Panc1 (cell line): ENCODE measurements at regions not wholly inside any gene's neighbourhood (a gene's known extent, or its start where the extent isn't known, plus 50 kb on each side); places are given as distances from the start of the nearest gene placed in this dataset.

Experiments used
- ATAC-seq: fragments of 200-7000 bp; cut with Tn5 transposase; 2 replicates; pipeline ENCODE4 v1.9.1; 2020; ENCODE audit warnings: mild to moderate bottlenecking, moderate library complexity
- BruUV-seq: library from RNA; stranded (reverse); fragments of 400-500 nt; replicated peaks from 2 replicates; lab custom pipeline; 2021; lab: Mats Ljungman, UMichigan
- CTCF ChIA-PET: fragments of 300-600 bp; sonication (Branson Sonifier 250); formaldehyde crosslinking; loops from one replicate; lab custom pipeline; 2022; ENCODE audit warnings: antibody characterized with exemption; lab: Charles Lee
- POLR2A ChIA-PET: fragments of 300-600 bp; sonication (Branson Sonifier 250); formaldehyde crosslinking; loops from one replicate; lab custom pipeline; 2022; ENCODE audit warnings: antibody characterized with exemption; lab: Charles Lee
- DNase-seq: peaks from one replicate; pipeline ENCODE4 v3.0.0-alpha.2; 2010; ENCODE audit warnings: low read depth, low spot score
- H3K27ac ChIP-seq: 2 replicates; pipeline ENCODE4 v1.5.1; 2011; ENCODE audit warnings: mild to moderate bottlenecking, low read length, inconsistent platforms
- H3K27me3 ChIP-seq: fragments of 200-500 bp; sonication (Bioruptor generic); 2 replicates; pipeline ENCODE4 v1.6.0; 2014; ENCODE audit warnings: low read length, inconsistent platforms; ENCODE audit not compliant: control insufficient read depth, insufficient read depth
- H3K36me3 ChIP-seq: fragments of 200-500 bp; sonication (Bioruptor generic); 2 replicates; pipeline ENCODE4 v1.5.1; 2014; ENCODE audit warnings: inconsistent platforms, mild to moderate bottlenecking, low read length, moderate library complexity; ENCODE audit not compliant: control insufficient read depth, insufficient read depth
- H3K4me1 ChIP-seq: 2 replicates; pipeline ENCODE4 v1.5.1; 2011; ENCODE audit warnings: inconsistent platforms, mild to moderate bottlenecking, low read length, moderate library complexity; ENCODE audit not compliant: control insufficient read depth, insufficient read depth
- H3K4me3 ChIP-seq, 2 experiments: 2 replicates each; pipeline ENCODE4 v1.5.1; 2011 to 2012; ENCODE audit warnings: low read depth in 2 of 2, low read length in 2 of 2, mild to moderate bottlenecking in 2 of 2, inconsistent platforms in 1 of 2, moderate library complexity in 1 of 2
- H3K9me3 ChIP-seq: fragments of 200-500 bp; sonication (Bioruptor generic); 2 replicates; pipeline ENCODE4 v1.5.1; 2014; ENCODE audit warnings: low read depth, mild to moderate bottlenecking, inconsistent platforms, low read length, moderate library complexity; ENCODE audit not compliant: control insufficient read depth, insufficient read depth
- CTCF ChIP-seq: fragments of 450-650 bp; IDR thresholded peaks from 2 replicates; pipeline ENCODE4 v1.5.1; 2017; ENCODE audit warnings: mild to moderate bottlenecking
- POLR2AphosphoS5 ChIP-seq: IDR thresholded peaks from 2 replicates; pipeline ENCODE4 v1.6.1; 2012; ENCODE audit warnings: mild to moderate bottlenecking, low read depth, low read length, moderate library complexity
- REST ChIP-seq, 2 experiments: IDR thresholded peaks; 2 replicates each; pipeline ENCODE4 v1.6.1; 2011 to 2012; ENCODE audit warnings: low read depth in 2 of 2, control low read depth in 1 of 2, low read length in 1 of 2, mild to moderate bottlenecking in 1 of 2, moderate library complexity in 1 of 2; ENCODE audit not compliant: insufficient read depth in 1 of 2
- SIN3A ChIP-seq: IDR thresholded peaks from 2 replicates; pipeline ENCODE4 v1.6.1; 2012; ENCODE audit warnings: low read depth, mild to moderate bottlenecking, low read length, moderate library complexity, borderline replicate concordance; ENCODE audit not compliant: insufficient read depth
- TCF7L2 ChIP-seq: IDR thresholded peaks from 2 replicates; pipeline ENCODE4 v1.6.1; 2011; ENCODE audit warnings: mild to moderate bottlenecking, low read depth, low read length, inconsistent platforms
- in situ Hi-C: cut with HindIII; loops from 2 replicates; pipeline ENCODE4 v1.10.0; 2016; ENCODE audit warnings: low sequenced_read_pairs, low pct_unique_long_range_greater_than_20kb
- intact Hi-C: fragments of 100-400 bp; cut with micrococcal nuclease; formaldehyde crosslinking; loops from one replicate; pipeline ENCODE4 v1.10.0; 2022; ENCODE audit not compliant: unreplicated experiment

- no peaks in the 10 kb centered on the region for H3K36me3 ChIP-seq
- H3K9me3 ChIP-seq = no peaks in the 10 kb centered on the region
- H3K27ac ChIP-seq = no peak overlapping the region
- H3K4me3 ChIP-seq = no peak overlapping the region
- DNase-seq = no peak
- H3K27me3 ChIP-seq = no peaks in the 10 kb centered on the region
- H3K4me1 ChIP-seq = no peaks in the 10 kb centered on the region
- CTCF ChIA-PET = no interaction called here
- in situ Hi-C loops (no loop called here), intact Hi-C loops (no loop called here)
- no TSS peak for BruUV-seq
- TF ChIP-seq SIN3A (no peak), REST (IDR thresholded peaks at IDR 0.05; ENCODE audit: insufficient read depth in 1 of 2, low read depth in 2 of 2, low read length in 1 of 2) (no peak), POLR2AphosphoS5 (no peak), CTCF (no peak)
- POLR2A ChIA-PET = no interaction called here
- no peak for ATAC-seq
Measured at GRCh38 chr14:53564870-53565269, 391.8 kb downstream of the BMP4 start.

GRCh38 chr14:53563628-53564027, 393.0 kb downstream of the BMP4 start:
- H3K27ac ChIP-seq = no peak overlapping the region
- H3K9me3 ChIP-seq = no peaks in the 10 kb centered on the region
- H3K27me3 ChIP-seq = no peaks in the 10 kb centered on the region
- intact Hi-C loops (no loop called here), in situ Hi-C loops (no loop called here)
- H3K4me3 ChIP-seq = no peak overlapping the region
- ChIA-PET CTCF (no interaction called here), POLR2A (no interaction called here)
- H3K36me3 ChIP-seq = no peaks in the 10 kb centered on the region
- no TSS peak for BruUV-seq
- no peaks in the 10 kb centered on the region for H3K4me1 ChIP-seq
- TF ChIP-seq TCF7L2 (no peak), SIN3A (no peak), REST (IDR thresholded peaks at IDR 0.05; ENCODE audit: insufficient read depth in 1 of 2, low read depth in 2 of 2, low read length in 1 of 2) (no peak), POLR2AphosphoS5 (no peak), CTCF (no peak)
- ATAC-seq = no peak
- no peak for DNase-seq
